ENCODE measurements at regions not wholly inside any gene's neighbourhood (a gene's known extent, or its start where the extent isn't known, plus 50 kb on each side); places are given as distances from the start of the nearest gene placed in this dataset.

DNA sequence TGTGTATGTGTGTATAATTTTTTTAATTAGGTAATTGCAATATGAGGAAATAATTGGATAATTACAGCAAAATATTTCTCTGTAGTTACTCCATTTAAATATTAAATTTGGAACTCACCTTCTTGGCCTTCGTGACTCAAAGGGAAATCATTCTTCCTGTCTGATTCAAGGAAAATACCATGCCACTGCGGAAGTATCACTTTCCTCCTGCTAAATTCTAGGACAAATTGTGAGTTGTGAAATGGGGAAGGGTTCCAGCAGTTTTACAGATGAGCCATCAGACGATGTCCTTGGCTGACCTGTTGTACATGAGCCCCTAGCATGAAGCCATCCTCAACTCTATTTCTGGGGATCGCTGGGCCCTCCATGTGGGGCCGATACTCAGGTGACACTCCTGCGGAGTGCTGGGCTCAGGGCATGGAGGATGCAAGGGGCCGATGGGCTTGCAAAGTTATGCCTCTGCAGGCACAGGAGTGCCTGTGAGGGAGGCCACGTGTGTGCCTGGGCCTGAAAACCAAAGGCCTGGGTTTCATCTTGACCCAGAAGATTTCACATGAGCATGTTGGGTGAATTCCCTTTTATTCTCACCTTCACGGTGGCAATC is 179.6 kb upstream of the TCERG1L start:
- no peak for DNase-seq (ENCODE audit: low spot score)

DNA sequence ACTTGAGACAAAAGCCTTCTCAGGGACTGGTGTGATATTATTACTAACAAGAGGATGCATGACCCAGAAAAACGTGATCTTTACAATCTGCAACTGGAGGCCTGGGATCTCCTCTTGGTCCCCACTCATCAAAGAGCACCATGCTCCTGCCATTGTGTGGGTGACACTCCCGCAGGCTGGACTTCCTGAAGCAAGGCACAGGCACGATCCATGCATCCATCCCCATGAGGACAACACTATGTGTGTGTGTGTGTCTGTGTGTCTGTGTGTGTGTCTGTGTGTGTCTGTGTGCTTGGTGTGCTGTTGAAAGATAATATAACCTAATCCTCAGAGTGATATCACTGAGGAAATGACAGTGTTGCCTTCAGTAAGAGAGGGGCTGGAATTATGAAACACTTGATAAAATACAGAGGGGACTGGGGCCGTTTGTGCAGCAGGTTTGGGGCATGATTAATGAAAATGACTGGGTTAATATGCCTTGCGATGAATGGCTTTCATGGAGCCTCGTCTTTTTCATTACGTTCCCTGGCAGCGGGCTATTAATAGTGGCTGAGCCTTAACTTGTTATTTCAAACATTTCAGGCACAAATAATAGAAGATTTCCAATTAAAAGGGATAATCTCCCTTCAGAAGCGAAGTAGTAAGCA is 180.8 kb upstream of the TCERG1L start:
- no peak for DNase-seq (ENCODE audit: low spot score)

GRCh38 chr10:131493432-131493831 is 181.9 kb upstream of the TCERG1L start:
- no peak for DNase-seq (ENCODE audit: low spot score)

- no peak for DNase-seq (ENCODE audit: low spot score)
Measured at GRCh38 chr10:131494451-131494850, 182.9 kb upstream of the TCERG1L start.

DNA sequence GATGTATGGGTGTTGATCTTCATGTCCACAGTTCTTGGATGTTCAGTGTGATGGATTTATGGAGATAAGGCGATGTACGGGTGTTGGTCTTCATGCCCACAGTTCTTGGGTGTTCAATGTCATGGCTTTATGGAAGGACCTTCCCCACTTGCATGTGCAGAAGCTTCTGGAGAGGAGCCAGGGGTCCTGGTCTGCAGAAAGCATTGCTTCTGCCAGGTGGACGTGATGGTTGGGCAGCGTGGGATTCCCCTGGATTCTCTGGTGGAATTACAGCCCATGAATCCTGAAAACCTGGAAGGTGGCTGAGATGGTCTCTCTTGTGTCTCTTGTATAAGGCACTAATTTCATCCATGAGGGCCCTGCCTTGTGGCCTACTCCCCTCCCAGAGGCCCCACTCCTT is 183.7 kb upstream of the TCERG1L start:
- no peak for DNase-seq (ENCODE audit: low spot score)

DNA sequence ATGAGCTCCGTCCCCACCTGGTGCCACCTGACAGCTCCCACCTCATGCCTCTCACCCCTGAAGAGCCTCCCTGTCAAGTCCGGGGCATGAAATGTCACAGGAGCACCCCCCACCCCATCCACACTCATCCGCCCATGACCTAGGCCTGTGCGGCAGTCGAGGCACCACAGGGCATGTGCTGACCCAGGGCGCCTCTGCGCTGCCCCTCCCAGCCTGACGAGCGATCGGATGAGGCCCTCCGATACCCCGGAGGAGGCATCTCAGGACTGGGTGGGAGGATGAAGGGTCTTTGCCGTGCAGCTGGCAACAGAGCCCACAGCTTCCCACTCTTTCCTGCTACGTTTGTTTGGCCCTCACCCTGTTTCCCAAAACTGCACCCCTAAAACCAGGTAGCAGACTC is 184.4 kb upstream of the TCERG1L start:
- DNase-seq (ENCODE audit: low spot score): no peak

GRCh38 chr10:131496351-131497052 is 185.0 kb upstream of the TCERG1L start:
- DNase-seq (ENCODE audit: low spot score): no peak

DNA sequence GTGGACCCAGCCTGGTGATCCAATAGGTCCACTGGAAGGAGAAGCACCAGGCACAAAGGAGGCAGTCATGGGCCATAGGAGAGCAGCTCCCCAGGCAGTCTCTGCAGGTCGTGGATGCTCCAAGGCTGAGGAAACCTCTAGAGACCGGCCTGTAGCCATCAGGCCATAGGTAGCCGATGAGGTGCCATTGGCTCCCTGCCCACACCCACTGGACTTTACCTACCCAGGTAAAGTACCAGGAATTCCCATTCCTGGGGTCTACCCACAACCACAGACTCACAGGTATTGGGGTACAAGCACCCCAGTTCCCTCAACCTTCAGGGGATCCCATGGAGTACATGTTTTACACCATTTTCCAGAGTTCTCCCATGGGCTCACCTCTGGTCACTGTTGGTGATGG is 188.0 kb upstream of the TCERG1L start:
- DNase-seq (ENCODE audit: low spot score): no peak

GRCh38 chr10:131500181-131500580 is 188.7 kb upstream of the TCERG1L start:
- no peak for DNase-seq (ENCODE audit: low spot score)

DNA sequence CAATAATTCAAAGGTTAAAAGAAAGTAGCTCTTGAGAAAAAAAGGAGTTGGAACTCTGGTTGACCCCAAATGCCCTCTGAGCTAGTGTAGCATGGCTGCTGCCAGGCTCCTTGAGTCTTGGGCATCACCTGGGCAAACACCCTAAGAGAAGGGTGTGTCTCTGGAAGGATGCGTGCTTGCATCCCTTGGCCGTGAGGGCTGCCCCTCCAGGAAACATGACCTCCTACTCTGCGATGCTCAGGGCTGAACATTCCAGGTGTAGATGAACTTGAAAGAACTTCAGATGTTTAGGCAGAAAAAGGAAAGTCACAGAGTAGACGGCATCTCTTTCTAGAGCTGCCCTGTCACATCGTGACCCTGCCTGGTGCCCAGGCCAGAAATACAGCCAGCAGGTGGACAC is 189.4 kb upstream of the TCERG1L start:
- DNase-seq (ENCODE audit: low spot score): no peak

DNA sequence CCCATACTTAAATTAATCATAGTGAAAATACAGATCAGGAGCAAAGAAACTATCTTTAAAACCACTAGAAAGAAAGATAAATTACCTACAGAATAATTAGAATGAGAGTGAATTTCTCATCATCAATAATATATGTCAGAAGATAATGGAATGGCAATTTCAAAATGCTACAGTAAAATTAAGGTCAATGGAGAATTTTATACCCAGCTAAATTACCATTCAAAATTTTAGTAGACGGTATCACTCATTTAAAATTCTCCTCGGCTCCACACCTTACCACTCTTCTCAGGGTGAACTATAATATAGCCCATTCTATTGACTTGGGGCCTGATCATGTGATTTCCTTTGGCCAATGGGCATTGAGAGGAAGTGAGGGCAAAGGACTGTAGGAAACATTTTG is 192.5 kb upstream of the TCERG1L start:
- DNase-seq (ENCODE audit: low spot score): no peak

GRCh38 chr10:131511391-131511790 is 199.9 kb upstream of the TCERG1L start:
- DNase-seq (ENCODE audit: low spot score): no peak

DNA sequence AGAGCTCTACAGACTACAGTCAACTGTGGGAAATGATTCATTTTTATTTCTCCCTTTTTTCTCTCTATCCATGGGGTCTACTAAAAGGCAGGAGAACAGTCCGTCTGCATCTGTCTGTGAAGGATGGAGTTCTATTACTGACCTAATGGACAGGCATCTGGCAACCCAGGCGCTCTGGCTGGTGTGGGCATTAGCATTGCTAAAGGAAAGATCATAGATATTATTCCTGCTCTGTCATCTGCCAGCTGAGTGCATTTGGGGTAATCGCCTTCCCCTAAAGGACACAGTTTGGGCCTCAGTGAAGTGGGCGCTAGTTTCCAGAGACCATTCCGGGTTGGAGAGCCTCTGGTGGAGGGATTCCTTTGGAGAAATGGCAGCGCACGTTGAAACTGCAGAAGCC is 201.3 kb upstream of the TCERG1L start:
- DNase-seq (ENCODE audit: low spot score): no peak

GRCh38 chr10:131513445-131513844 is 201.9 kb upstream of the TCERG1L start:
- DNase-seq (ENCODE audit: low spot score): no peak

- no peak for DNase-seq (ENCODE audit: low spot score)
Measured at GRCh38 chr10:131513901-131514300, 202.4 kb upstream of the TCERG1L start.

DNA sequence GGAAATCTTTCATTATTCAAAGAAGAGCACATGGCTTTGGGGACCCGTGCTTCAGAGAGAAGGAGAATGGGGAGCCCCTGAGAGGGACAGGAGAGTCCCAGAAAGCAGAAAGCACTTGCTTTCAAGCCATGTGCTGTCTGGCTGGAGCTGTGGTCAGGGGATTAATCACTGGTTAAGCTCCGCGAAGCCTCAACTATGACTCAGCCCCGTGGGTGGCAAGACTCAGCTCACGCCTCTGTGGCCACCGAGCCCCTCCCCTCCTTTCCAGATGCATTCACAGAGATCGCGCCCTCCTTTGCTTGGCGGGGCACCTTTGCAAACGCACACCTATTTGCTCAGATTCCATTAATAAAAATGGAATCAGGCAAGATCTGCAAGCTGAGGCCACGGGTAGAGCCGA is 202.9 kb upstream of the TCERG1L start:
- DNase-seq (ENCODE audit: low spot score): no peak

GRCh38 chr10:131516285-131516684 is 204.8 kb upstream of the TCERG1L start:
- DNase-seq (ENCODE audit: low spot score): no peak

GRCh38 chr10:131517781-131518180 is 206.3 kb upstream of the TCERG1L start:
- no peak for DNase-seq (ENCODE audit: low spot score)

GRCh38 chr10:131519723-131520605 is 208.4 kb upstream of the TCERG1L start:
- no peak for DNase-seq (ENCODE audit: low spot score)

GRCh38 chr10:131531265-131532190 is 220.0 kb upstream of the TCERG1L start:
- no peak for DNase-seq (ENCODE audit: low spot score)

- no peak for DNase-seq (ENCODE audit: low spot score)
Measured at GRCh38 chr10:131532291-131532690, 220.8 kb upstream of the TCERG1L start.
